Naive thymus-derived CD4-positive, alpha-beta T cell (primary cell): ENCODE measurements at regions not wholly inside any gene's neighbourhood (a gene's known extent, or its start where the extent isn't known, plus 50 kb on each side); places are given as distances from the start of the nearest gene placed in this dataset.

Experiments used
- ATAC-seq: fragments of 150-1000 bp; cut with Tn5 transposase; 2 replicates; pipeline ENCODE4 v1.10.0; 2021; ENCODE audit warnings: mild to moderate bottlenecking, moderate library complexity
- CTCF ChIA-PET: fragments of 350-600 bp; sonication (Branson Sonifier 250); formaldehyde crosslinking; loops from one replicate; lab custom pipeline; 2021; ENCODE audit warnings: antibody characterized with exemption; lab: Charles Lee
- POLR2A ChIA-PET: fragments of 350-600 bp; sonication (Branson Sonifier 250); formaldehyde crosslinking; loops from one replicate; lab custom pipeline; 2021; ENCODE audit warnings: antibody characterized with exemption, inconsistent platforms; lab: Charles Lee
- DNase-seq, 9 donors: peaks; one replicate each; pipeline versions ENCODE4 v3.0.0 to v3.0.0-alpha.2; 2020 to 2022; ENCODE audit warnings: mixed read lengths in 1 of 9
- H3K27ac ChIP-seq: one replicate; pipeline ENCODE4 v1.7.0; 2013; ENCODE audit warnings: mild to moderate bottlenecking, low read depth, low read length, moderate library complexity
- H3K27me3 ChIP-seq, 2 donors: one replicate each; pipeline ENCODE4 v1.7.0; 2013; ENCODE audit warnings: low read length in 2 of 2, mild to moderate bottlenecking in 2 of 2, moderate library complexity in 2 of 2; ENCODE audit not compliant: control insufficient read depth in 2 of 2, insufficient read depth in 2 of 2
- H3K36me3 ChIP-seq, 3 experiments: 1 replicate in 2 of 3; 2 replicates in 1 of 3; pipeline ENCODE4 v1.7.0; 2013; ENCODE audit warnings: low read length in 3 of 3, mild to moderate bottlenecking in 3 of 3, moderate library complexity in 1 of 3; ENCODE audit not compliant: insufficient read depth in 3 of 3, control insufficient read depth in 2 of 3
- H3K4me1 ChIP-seq, 2 donors: one replicate each; pipeline ENCODE4 v1.7.0; 2013; ENCODE audit warnings: low read length in 2 of 2, mild to moderate bottlenecking in 2 of 2, moderate library complexity in 1 of 2; ENCODE audit not compliant: control insufficient read depth in 2 of 2, insufficient read depth in 2 of 2
- H3K4me3 ChIP-seq: 2 replicates; pipeline ENCODE4 v1.7.0; 2013; ENCODE audit warnings: mild to moderate bottlenecking, low read length
- H3K9me3 ChIP-seq, 3 experiments: 1 replicate in 2 of 3; 2 replicates in 1 of 3; pipeline ENCODE4 v1.7.0; 2013; ENCODE audit warnings: low read length in 3 of 3; ENCODE audit not compliant: control insufficient read depth in 2 of 3
- H3K27ac Mint-ChIP-seq, 9 donors: one replicate each; pipeline ENCODE4 v1.8.0; 2020 to 2022; ENCODE audit warnings: mixed read lengths in 9 of 9, mild to moderate bottlenecking in 8 of 9, moderate library complexity in 5 of 9, inconsistent platforms in 2 of 9
- H3K27me3 Mint-ChIP-seq, 5 donors: one replicate each; pipeline ENCODE4 v1.8.0; 2021 to 2022; ENCODE audit warnings: mixed read lengths in 5 of 5, mild to moderate bottlenecking in 1 of 5
- H3K36me3 Mint-ChIP-seq, 5 donors: one replicate each; pipeline ENCODE4 v1.8.0; 2020 to 2022; ENCODE audit warnings: mixed read lengths in 5 of 5, mild to moderate bottlenecking in 3 of 5, inconsistent platforms in 1 of 5
- H3K4me1 Mint-ChIP-seq, 7 donors: one replicate each; pipeline ENCODE4 v1.8.0; 2020 to 2022; ENCODE audit warnings: mixed read lengths in 7 of 7, mild to moderate bottlenecking in 3 of 7, inconsistent platforms in 1 of 7
- H3K4me3 Mint-ChIP-seq, 10 donors: one replicate each; pipeline ENCODE4 v1.8.0; 2020 to 2022; ENCODE audit warnings: mild to moderate bottlenecking in 10 of 10, mixed read lengths in 10 of 10, moderate library complexity in 6 of 10, inconsistent platforms in 2 of 10
- H3K9me3 Mint-ChIP-seq, 11 donors: one replicate each; pipeline ENCODE4 v1.8.0; 2020 to 2022; ENCODE audit warnings: mixed read lengths in 11 of 11, mild to moderate bottlenecking in 4 of 11, inconsistent platforms in 1 of 11, moderate library complexity in 1 of 11
- intact Hi-C, 2 donors: fragments of 100-400 bp; cut with micrococcal nuclease; formaldehyde crosslinking; loops; one replicate each; pipeline ENCODE4 v1.15.1; 2023

GRCh38 chr6:45754432-45754831 is 261.2 kb downstream of the CLIC5 start:
- no peak overlapping the region for H3K4me3 Mint-ChIP-seq
- no peak for ATAC-seq
- peaks cover 0 to 5% (median 0%) of the 10 kb centered on the region in 5 donors for H3K36me3 Mint-ChIP-seq
- peaks cover 0 to 13% (median 3%) of the 10 kb centered on the region in 5 donors for H3K27me3 Mint-ChIP-seq
- Histone ChIP-seq H3K27ac (no peak overlapping the region), H3K9me3 (no peaks in the 10 kb centered on the region), H3K27me3 (no peaks in the 10 kb centered on the region), H3K4me1 (no peaks in the 10 kb centered on the region), H3K36me3 (no peaks in the 10 kb centered on the region), H3K4me3 (no peak overlapping the region)
- intact Hi-C loops, result no loop called here
- ChIA-PET CTCF (interaction anchor here (0.7 kb wide), 1 partner anchor 64 kb away, joined by 3 read pairs; no protein-coding TSS in a partner anchor), POLR2A (no interaction called here)
- DNase-seq, result no peak
- peaks cover 0 to 7% (median 0%) of the 10 kb centered on the region in 7 donors for H3K4me1 Mint-ChIP-seq
- H3K27ac Mint-ChIP-seq, result no peak overlapping the region
- peaks cover 0 to 4% (median 0%) of the 10 kb centered on the region in 11 donors for H3K9me3 Mint-ChIP-seq

DNA sequence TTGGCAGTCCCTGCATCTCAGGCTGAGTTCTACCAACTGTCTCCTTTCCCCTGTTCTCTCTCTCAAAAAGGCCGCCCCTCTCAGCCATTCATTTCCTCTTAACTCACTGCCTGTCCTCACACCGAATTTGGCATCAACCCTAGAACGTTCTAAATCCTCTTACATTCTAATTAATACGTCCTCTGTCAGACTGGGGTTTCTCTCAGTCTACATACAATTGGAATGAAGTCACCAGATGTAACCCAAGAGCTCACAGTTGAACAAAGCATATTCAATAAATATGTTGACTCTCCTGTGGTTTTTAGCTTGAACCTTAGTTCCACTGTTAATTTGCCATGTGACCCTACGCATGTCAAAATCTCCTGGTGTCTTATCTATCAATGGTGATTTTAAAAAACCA is 269.6 kb downstream of the CLIC5 start:
- H3K4me1 ChIP-seq, result no peaks in the 10 kb centered on the region
- H3K27ac Mint-ChIP-seq, result no peak overlapping the region
- peaks cover 0 to 20% (median 12%) of the 10 kb centered on the region in 11 donors for H3K9me3 Mint-ChIP-seq
- peaks cover 0 to 16% (median 10%) of the 10 kb centered on the region in 7 donors for H3K4me1 Mint-ChIP-seq
- ATAC-seq (no peak), DNase-seq (no peak)
- no peak overlapping the region for H3K4me3 ChIP-seq
- H3K27ac ChIP-seq, result no peak overlapping the region
- H3K36me3 Mint-ChIP-seq, result peaks cover 4 to 12% (median 6%) of the 10 kb centered on the region in 5 donors
- intact Hi-C loops, result no loop called here
- H3K36me3 ChIP-seq, result no peaks in the 10 kb centered on the region
- CTCF ChIA-PET, result no interaction called here
- H3K9me3 ChIP-seq, result no peaks in the 10 kb centered on the region
- no peak overlapping the region for H3K4me3 Mint-ChIP-seq
- H3K27me3 Mint-ChIP-seq, result peaks cover 0 to 7% (median 0%) of the 10 kb centered on the region in 5 donors
- POLR2A ChIA-PET, result no interaction called here
- H3K27me3 ChIP-seq, result no peaks in the 10 kb centered on the region

- CTCF ChIA-PET, result no interaction called here
- Mint-ChIP-seq H3K27me3 (no peaks in the 10 kb centered on the region), H3K4me3 (no peak overlapping the region), H3K4me1 (peaks cover 2 to 27% (median 11%) of the 10 kb centered on the region in 7 donors), H3K27ac (no peak overlapping the region), H3K9me3 (peaks cover 0 to 15% (median 7%) of the 10 kb centered on the region in 11 donors), H3K36me3 (peaks cover 0 to 8% (median 5%) of the 10 kb centered on the region in 5 donors)
- H3K4me1 ChIP-seq, result no peaks in the 10 kb centered on the region
- no peaks in the 10 kb centered on the region for H3K9me3 ChIP-seq
- H3K27me3 ChIP-seq, result no peaks in the 10 kb centered on the region
- H3K36me3 ChIP-seq, result no peaks in the 10 kb centered on the region
- no peak overlapping the region for H3K27ac ChIP-seq
- DNase-seq (no peak), ATAC-seq (no peak)
- intact Hi-C loops, result no loop called here
- H3K4me3 ChIP-seq, result no peak overlapping the region
- POLR2A ChIA-PET, result interaction anchor here (0.6 kb wide), 1 partner anchor 78 kb away, joined by 4 read pairs; no protein-coding TSS in a partner anchor
Measured at GRCh38 chr6:45743028-45743615, 272.5 kb downstream of the CLIC5 start.

DNA sequence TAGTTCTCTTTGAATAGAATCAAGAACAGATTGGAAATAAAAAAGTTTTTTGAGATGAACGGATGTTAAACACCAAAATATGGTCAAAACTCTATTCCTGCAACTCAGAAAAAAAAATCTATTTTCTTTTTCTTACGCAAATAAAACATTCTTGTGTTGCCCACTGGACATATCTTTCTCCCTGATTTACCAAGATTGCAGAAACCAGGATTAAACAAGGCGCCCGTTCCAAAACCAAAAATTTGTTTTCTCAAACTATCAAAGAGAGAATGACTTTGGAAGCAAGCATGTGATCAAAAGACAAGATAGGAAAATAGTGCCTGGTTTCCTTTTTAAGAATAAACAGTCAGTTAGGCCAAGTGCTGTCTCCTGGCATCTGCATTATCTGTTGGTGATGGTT is 273.1 kb downstream of the CLIC5 start:
- no peaks in the 10 kb centered on the region for H3K4me1 ChIP-seq
- H3K27me3 ChIP-seq, result no peaks in the 10 kb centered on the region
- H3K36me3 Mint-ChIP-seq, result peaks cover 0 to 7% (median 2%) of the 10 kb centered on the region in 5 donors
- H3K27ac ChIP-seq, result no peak overlapping the region
- ChIA-PET CTCF (no interaction called here), POLR2A (interaction anchor here (0.6 kb wide), 1 partner anchor 78 kb away, joined by 4 read pairs; no protein-coding TSS in a partner anchor)
- intact Hi-C loops, result no loop called here
- H3K4me1 Mint-ChIP-seq, result peaks cover 7 to 32% (median 16%) of the 10 kb centered on the region in 7 donors
- DNase-seq, result no peak
- no peaks in the 10 kb centered on the region for H3K36me3 ChIP-seq
- no peak for ATAC-seq
- H3K4me3 Mint-ChIP-seq, result no peak overlapping the region
- H3K27me3 Mint-ChIP-seq, result peaks cover 0 to 3% (median 0%) of the 10 kb centered on the region in 5 donors
- no peak overlapping the region for H3K4me3 ChIP-seq
- no peak overlapping the region for H3K27ac Mint-ChIP-seq
- peaks cover 0 to 12% (median 3%) of the 10 kb centered on the region in 11 donors for H3K9me3 Mint-ChIP-seq
- H3K9me3 ChIP-seq, result no peaks in the 10 kb centered on the region

DNA sequence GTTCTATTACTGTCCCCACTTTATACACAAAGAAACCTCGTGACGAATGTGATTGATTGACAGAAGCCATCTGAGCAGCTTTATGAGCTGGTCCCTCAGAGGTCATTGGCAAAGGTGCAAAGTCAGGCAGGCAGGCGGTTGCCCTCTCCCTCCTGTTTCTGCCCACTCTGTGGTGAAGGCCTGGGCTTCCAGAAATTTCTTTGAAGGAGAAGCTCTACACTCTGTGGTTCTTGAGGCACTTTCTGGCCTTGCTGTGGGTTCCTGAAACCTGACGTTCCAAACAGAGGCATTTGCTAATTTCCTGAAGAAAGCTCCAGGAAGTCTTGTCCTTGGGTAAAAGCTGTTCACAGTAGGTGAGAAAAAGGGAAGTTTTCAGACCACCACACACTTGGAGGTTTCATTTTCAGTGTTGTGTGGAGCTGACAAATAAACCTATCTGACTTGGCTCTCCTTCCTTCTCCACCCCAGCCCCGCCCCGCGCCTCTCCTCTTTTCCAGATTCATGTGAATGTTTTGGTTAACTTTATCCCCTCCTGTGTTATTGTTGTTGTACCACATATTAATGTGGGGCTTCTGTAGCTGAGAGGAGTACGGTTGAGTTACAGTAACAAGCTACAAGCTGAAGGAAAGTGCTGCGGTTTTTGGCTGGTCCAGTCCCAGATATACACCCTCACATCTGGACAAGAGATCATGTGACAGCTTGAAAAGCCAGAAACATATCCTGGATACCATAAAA is 274.1 kb downstream of the CLIC5 start:
- H3K4me3 ChIP-seq, result no peak overlapping the region
- POLR2A ChIA-PET, result interaction anchor here (0.6 kb wide), 1 partner anchor 1579 kb away, joined by 4 read pairs; no protein-coding TSS in a partner anchor
- Mint-ChIP-seq H3K4me1 (peaks cover 10 to 41% (median 20%) of the 10 kb centered on the region in 7 donors), H3K9me3 (peaks cover 0 to 5% (median 0%) of the 10 kb centered on the region in 11 donors), H3K27me3 (peaks cover 0 to 3% (median 0%) of the 10 kb centered on the region in 5 donors), H3K27ac (peak overlapping the region in 4 of 9 donors; percentile 33 to 59 (median 45)), H3K4me3 (no peak overlapping the region), H3K36me3 (peaks cover 0 to 2% (median 0%) of the 10 kb centered on the region in 5 donors)
- CTCF ChIA-PET, result no interaction called here
- ATAC-seq (peak; percentile 60), DNase-seq (no peak)
- intact Hi-C loops, result no loop called here
- no peaks in the 10 kb centered on the region for H3K9me3 ChIP-seq
- H3K4me1 ChIP-seq, result no peaks in the 10 kb centered on the region
- H3K27ac ChIP-seq, result no peak overlapping the region
- H3K36me3 ChIP-seq, result no peaks in the 10 kb centered on the region
- H3K27me3 ChIP-seq, result no peaks in the 10 kb centered on the region

DNA sequence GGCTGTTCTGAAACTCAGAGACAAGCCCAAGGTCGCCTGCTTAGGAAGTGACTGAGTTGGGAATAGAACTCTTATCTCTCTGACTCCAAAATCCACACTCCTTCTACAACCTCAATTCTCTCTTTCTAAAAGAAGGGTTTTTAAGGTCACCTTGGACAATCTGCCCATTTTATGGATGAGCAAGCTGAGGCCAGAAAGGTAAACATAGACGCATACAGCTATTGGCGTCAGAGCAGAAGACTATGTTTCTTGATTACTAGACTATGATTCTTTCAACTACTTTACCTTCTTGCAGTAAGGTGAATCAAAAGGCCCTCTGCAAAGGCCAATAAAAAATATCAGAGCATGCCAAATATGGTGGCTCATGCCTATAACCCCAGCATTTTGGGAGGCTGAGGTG is 276.6 kb downstream of the CLIC5 start:
- peaks cover 10 to 52% (median 21%) of the 10 kb centered on the region in 7 donors for H3K4me1 Mint-ChIP-seq
- peaks cover 0 to 2% (median 0%) of the 10 kb centered on the region in 11 donors for H3K9me3 Mint-ChIP-seq
- Histone ChIP-seq H3K27me3 (no peaks in the 10 kb centered on the region), H3K9me3 (no peaks in the 10 kb centered on the region), H3K27ac (no peak overlapping the region), H3K36me3 (no peaks in the 10 kb centered on the region), H3K4me1 (no peaks in the 10 kb centered on the region), H3K4me3 (no peak overlapping the region)
- no peak for ATAC-seq
- ChIA-PET CTCF (no interaction called here), POLR2A (no interaction called here)
- H3K4me3 Mint-ChIP-seq, result no peak overlapping the region
- H3K27me3 Mint-ChIP-seq, result peaks cover 0 to 3% (median 0%) of the 10 kb centered on the region in 5 donors
- intact Hi-C loops, result no loop called here
- no peak for DNase-seq
- H3K27ac Mint-ChIP-seq, result no peak overlapping the region
- H3K36me3 Mint-ChIP-seq, result no peaks in the 10 kb centered on the region
